Large intestine (tissue), 3 donors: ENCODE measurements at regions not wholly inside any gene's neighbourhood (a gene's known extent, or its start where the extent isn't known, plus 50 kb on each side); places are given as distances from the start of the nearest gene placed in this dataset.

Source experiments
- DNase-seq, 2 donors: peaks; one replicate each; pipeline versions ENCODE4 v3.0.0 to v3.0.0-alpha.2; 2013
- H3K27ac ChIP-seq: one replicate; pipeline ENCODE4 v1.5.1; 2013; ENCODE audit warnings: low read length
- H3K27me3 ChIP-seq: 2 replicates; pipeline ENCODE4 v1.6.1; 2013; ENCODE audit warnings: low read length; ENCODE audit not compliant: control insufficient read depth, insufficient read depth
- H3K36me3 ChIP-seq: 2 replicates; pipeline ENCODE4 v1.6.1; 2013; ENCODE audit warnings: low read length; ENCODE audit not compliant: control insufficient read depth, insufficient read depth
- H3K4me1 ChIP-seq: one replicate; pipeline ENCODE4 v1.6.1; 2013; ENCODE audit warnings: low read length; ENCODE audit not compliant: control insufficient read depth, insufficient read depth
- H3K4me3 ChIP-seq: one replicate; pipeline ENCODE4 v1.5.1; 2013; ENCODE audit warnings: low read length
- H3K9me3 ChIP-seq: one replicate; pipeline ENCODE4 v1.6.1; 2013; ENCODE audit warnings: mild to moderate bottlenecking, low read depth, low read length, moderate library complexity; ENCODE audit not compliant: control insufficient read depth
- WGBS: methylation state at CpG from one replicate; pipeline ENCODE4 v1.1.5; 2013; ENCODE audit warnings: low lambda C conversion rate; ENCODE audit not compliant: insufficient coverage; 5-methylcytosine and 5-hydroxymethylcytosine counted together

GRCh38 chr5:135691044-135691443, 112.3 kb upstream of the CXCL14 start:
- no peaks in the 10 kb centered on the region for H3K27me3 ChIP-seq
- H3K9me3 ChIP-seq: no peaks in the 10 kb centered on the region
- peak overlapping the region; percentile 43 for H3K27ac ChIP-seq
- WGBS: no CpG with 5 or more reads among the region's 6 CpGs
- H3K4me3 ChIP-seq: no peak overlapping the region
- peak; percentile 47 to 76 for DNase-seq
- H3K4me1 ChIP-seq: peaks cover 20% of the 10 kb centered on the region
- no peaks in the 10 kb centered on the region for H3K36me3 ChIP-seq

DNA sequence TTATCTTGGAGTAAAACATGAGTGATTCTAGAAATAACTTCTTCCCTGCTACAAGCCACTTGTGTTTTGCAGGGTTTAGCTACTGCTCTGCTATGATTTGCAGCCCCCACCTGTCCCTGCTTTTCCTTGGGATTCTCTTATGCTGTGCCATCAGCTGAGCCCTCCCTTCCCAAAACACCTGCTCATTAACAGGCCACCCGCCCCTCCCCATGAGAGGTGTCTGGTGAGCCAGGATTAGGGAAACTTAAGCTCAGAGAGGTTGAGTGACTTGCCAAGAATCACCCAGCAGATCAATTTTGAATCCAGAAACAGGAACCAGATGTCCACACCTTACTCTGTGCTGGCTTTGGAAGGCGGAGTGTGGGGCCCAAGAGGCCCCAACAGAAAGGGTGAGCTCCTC, 111.7 kb upstream of the CXCL14 start:
- Histone ChIP-seq H3K9me3 (no peaks in the 10 kb centered on the region), H3K27ac (no peak overlapping the region), H3K27me3 (no peaks in the 10 kb centered on the region), H3K4me1 (peaks cover 20% of the 10 kb centered on the region), H3K4me3 (no peak overlapping the region), H3K36me3 (no peaks in the 10 kb centered on the region)
- no CpG with 5 or more reads among the region's 2 CpGs for WGBS
- no peak for DNase-seq

DNA sequence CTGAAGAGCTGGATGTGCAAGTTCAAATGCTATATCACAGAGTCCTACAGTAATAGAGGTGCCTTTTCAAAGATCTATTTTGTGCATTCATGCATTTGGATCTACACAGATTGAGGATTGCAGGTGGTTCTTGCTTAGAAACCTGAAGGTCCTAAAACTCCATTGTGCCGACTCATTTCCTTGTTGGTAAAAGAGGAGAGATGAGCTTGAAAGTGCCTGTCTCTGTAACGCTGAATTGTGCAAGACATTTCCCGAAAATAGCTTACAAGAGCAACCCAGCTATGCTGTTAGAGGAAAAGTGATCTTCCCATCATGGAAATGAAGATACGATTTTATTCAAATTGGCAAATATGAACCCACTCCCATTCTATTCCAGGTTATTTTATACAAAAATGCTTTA, 110.7 kb upstream of the CXCL14 start:
- H3K36me3 ChIP-seq: no peaks in the 10 kb centered on the region
- H3K4me1 ChIP-seq: peaks cover 20% of the 10 kb centered on the region
- WGBS: 100% methylated on average over 3 of the region's 4 CpGs
- no peak overlapping the region for H3K27ac ChIP-seq
- no peaks in the 10 kb centered on the region for H3K9me3 ChIP-seq
- no peak for DNase-seq
- H3K4me3 ChIP-seq: no peak overlapping the region
- no peaks in the 10 kb centered on the region for H3K27me3 ChIP-seq

GRCh38 chr5:135688385-135688784, 109.6 kb upstream of the CXCL14 start:
- no CpG with 5 or more reads among the region's 2 CpGs for WGBS

DNA sequence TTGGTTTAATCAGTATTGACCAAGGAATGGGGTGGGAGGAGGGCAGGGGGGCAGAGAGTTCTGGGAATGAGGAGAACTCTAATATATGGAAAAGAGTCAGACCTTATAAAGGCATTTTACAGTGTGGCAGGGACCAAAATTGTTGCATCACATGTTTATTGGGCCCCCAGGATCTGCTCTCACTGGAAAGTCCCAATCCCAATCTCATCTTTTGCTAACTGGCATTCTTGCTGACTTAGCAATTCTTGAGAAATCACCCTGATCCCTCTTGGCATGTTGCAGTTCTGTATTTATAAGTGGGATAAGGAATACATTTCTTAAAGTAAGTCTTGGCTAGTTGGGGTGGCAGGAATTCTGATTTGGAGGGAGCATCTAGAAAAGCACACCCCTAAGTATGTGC, 104.4 kb upstream of the CXCL14 start:
- H3K36me3 ChIP-seq: no peaks in the 10 kb centered on the region
- H3K27ac ChIP-seq: no peak overlapping the region
- peaks cover 8% of the 10 kb centered on the region for H3K9me3 ChIP-seq
- DNase-seq: no peak
- no peaks in the 10 kb centered on the region for H3K4me1 ChIP-seq
- no peaks in the 10 kb centered on the region for H3K27me3 ChIP-seq
- no peak overlapping the region for H3K4me3 ChIP-seq

More at GRCh38 chr5:135688385-135688784, 109.6 kb upstream of the CXCL14 start:
- DNase-seq: no peak
- Histone ChIP-seq H3K36me3 (no peaks in the 10 kb centered on the region), H3K27ac (no peak overlapping the region), H3K4me3 (no peak overlapping the region), H3K27me3 (no peaks in the 10 kb centered on the region), H3K9me3 (no peaks in the 10 kb centered on the region), H3K4me1 (peaks cover 12% of the 10 kb centered on the region)

- Histone ChIP-seq H3K27ac (no peak overlapping the region), H3K36me3 (no peaks in the 10 kb centered on the region), H3K27me3 (no peaks in the 10 kb centered on the region), H3K4me3 (no peak overlapping the region), H3K9me3 (peaks cover 8% of the 10 kb centered on the region), H3K4me1 (no peaks in the 10 kb centered on the region)
- 80% methylated on average over 1 of the region's 5 CpGs for WGBS
- no peak for DNase-seq
These were observed 101.9 kb upstream of the CXCL14 start for GRCh38 chr5:135680713-135681112.

GRCh38 chr5:135678640-135679268, 100.0 kb upstream of the CXCL14 start:
- no CpG with 5 or more reads among the region's 2 CpGs for WGBS
- Histone ChIP-seq H3K4me3 (no peak overlapping the region), H3K4me1 (no peaks in the 10 kb centered on the region), H3K27me3 (no peaks in the 10 kb centered on the region), H3K9me3 (peaks cover 8% of the 10 kb centered on the region), H3K36me3 (no peaks in the 10 kb centered on the region), H3K27ac (no peak overlapping the region)
- DNase-seq: no peak

GRCh38 chr5:135671966-135672365, 93.2 kb upstream of the CXCL14 start:
- DNase-seq: no peak
- Histone ChIP-seq H3K27ac (no peak overlapping the region), H3K9me3 (no peaks in the 10 kb centered on the region), H3K36me3 (no peaks in the 10 kb centered on the region), H3K4me1 (no peaks in the 10 kb centered on the region), H3K4me3 (no peak overlapping the region), H3K27me3 (no peaks in the 10 kb centered on the region)
- WGBS: 86% methylated on average over 3 of the region's 3 CpGs

- Histone ChIP-seq H3K27ac (no peak overlapping the region), H3K27me3 (no peaks in the 10 kb centered on the region), H3K36me3 (no peaks in the 10 kb centered on the region), H3K9me3 (no peaks in the 10 kb centered on the region), H3K4me3 (no peak overlapping the region), H3K4me1 (no peaks in the 10 kb centered on the region)
- no peak for DNase-seq
- WGBS: no CpG with 5 or more reads among the region's 5 CpGs
These were observed 92.4 kb upstream of the CXCL14 start for GRCh38 chr5:135671052-135671705.

DNA sequence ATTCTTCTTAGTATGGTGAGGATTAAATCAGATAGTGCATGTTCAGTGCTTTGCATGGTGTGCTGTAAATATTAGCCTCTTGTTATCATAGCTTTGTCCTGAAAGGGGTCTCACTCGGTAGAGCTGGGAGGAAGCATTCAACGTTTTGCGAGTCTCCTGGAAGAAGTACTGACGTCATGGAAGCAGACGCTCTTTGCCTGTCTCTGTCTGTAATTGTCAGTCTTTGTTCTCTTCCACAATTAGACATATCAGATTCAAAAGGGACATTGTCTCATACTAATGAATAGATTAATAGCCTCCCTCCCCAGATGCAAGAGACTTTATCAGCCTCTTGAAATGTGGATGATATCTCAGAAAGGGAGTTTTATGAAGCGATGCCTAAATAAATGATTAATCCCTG, 91.8 kb upstream of the CXCL14 start:
- no peak for DNase-seq
- H3K9me3 ChIP-seq: no peaks in the 10 kb centered on the region

DNA sequence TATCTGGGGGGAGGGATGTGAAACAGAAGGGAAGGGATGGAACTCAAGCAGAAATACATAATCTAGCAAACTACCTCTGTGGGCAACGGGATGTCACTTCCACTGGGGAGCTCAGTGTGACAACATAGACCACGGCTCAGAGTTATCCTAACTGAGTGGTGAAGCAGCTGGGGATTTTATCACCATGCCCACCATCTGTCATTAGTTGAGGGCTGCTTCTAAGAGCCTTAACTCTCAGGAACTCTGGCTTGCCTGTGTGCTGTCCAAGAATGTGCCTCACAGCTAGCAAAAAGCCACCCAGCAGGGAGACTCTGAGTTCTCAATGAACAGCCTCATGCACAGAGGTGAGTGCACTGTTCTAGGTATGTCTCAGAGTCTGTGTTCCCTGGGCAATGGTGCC, 90.6 kb upstream of the CXCL14 start:
- no peaks in the 10 kb centered on the region for H3K27me3 ChIP-seq
- no peak for DNase-seq
- H3K27ac ChIP-seq: no peak overlapping the region
- no peaks in the 10 kb centered on the region for H3K36me3 ChIP-seq
- no peaks in the 10 kb centered on the region for H3K9me3 ChIP-seq
- no CpG with 5 or more reads among the region's 2 CpGs for WGBS
- H3K4me3 ChIP-seq: no peak overlapping the region
- no peaks in the 10 kb centered on the region for H3K4me1 ChIP-seq

More for the DNA sequence above, 91.8 kb upstream of the CXCL14 start:
- WGBS: 83% methylated on average over 1 of the region's 6 CpGs
- Histone ChIP-seq H3K4me1 (no peaks in the 10 kb centered on the region), H3K27me3 (no peaks in the 10 kb centered on the region), H3K36me3 (no peaks in the 10 kb centered on the region), H3K4me3 (no peak overlapping the region), H3K27ac (no peak overlapping the region)
